GM19025 (cell line): ENCODE measurements at regions not wholly inside any gene's neighbourhood (a gene's known extent, or its start where the extent isn't known, plus 50 kb on each side); places are given as distances from the start of the nearest gene placed in this dataset.

Experiments used
- ATAC-seq: cut with Tn5 transposase; IDR thresholded peaks from one replicate; pipeline ENCODE4 v1.9.1; 2021; ENCODE audit warnings: mild to moderate bottlenecking, low read depth, moderate library complexity; ENCODE audit not compliant: unreplicated experiment

DNA sequence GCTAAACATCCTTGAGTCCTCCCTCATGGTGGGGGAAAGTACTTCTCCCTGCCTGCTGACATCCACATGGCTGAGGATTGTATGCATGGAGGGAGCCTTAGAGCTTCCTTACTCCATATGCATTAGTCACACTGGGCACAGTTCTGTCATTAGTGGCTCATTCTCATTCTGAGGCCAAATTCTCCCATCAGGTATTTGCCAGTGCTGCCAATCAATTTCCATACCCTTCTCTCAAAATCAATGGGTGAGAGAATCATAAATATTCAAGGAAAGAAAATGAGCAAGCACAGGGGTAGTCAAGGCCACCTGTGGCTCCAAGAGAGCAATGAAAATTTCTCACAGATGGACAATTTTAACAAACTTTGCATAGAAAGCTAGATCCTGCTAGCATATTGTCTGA, 422.6 kb upstream of the SETBP1 start:
- no peak for ATAC-seq

DNA sequence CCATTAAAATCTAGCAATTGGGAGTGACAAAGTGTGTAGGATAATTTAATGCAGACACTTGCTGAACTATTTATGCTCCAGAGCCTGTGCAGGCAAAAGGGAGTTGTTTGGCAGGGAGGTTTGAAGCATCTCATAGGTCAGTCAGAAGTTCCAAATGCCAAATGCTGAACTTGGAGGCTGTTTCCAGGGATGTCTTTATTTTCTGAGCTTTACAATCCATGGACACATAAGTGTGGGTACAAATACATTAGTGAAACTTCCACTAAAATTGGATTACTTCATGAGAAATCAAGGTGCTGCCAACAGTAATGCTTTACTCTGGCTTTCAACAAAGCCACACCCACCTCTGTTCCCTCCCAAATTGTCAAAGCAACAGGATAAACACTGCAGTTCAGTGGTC, 422.1 kb upstream of the SETBP1 start:
- no peak for ATAC-seq

DNA sequence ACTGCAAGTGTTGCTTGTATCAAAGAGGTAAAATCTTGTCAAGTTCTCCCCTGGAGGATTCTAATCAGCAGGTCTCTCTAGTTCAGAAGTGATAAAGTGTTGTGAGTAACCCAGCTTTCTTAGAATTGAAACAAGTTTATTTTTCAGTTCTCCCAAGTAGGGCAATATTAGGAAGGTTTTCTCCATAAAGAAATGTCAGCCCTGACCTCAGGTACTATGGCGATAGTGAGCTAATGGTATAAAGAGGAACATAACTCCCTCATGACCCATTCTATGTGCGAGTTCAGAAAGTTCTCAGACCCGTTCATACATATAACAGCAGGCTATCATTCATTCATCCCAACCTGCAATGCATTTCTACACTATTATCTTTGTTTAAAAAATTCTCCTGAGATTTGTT, 421.1 kb upstream of the SETBP1 start:
- ATAC-seq = no peak

DNA sequence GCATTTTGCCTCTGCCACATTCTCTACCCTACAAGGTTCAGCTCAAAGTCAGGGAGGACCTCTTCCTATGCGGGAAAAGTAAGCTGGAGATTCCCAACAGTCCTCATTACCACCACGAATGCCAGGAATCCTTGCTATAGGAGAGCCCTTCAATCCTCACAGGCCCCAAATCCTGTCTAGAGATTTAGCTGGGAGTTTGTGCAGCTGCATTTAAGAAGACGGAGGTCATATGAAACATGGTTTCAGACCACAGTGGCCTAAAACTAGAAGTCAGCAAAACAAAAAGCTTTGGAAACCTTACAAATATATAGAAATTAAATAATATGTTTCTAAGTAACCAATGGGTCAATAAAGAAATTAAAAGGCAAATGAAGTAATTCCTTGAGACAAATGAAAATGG, 415.3 kb upstream of the SETBP1 start:
- ATAC-seq = no peak

DNA sequence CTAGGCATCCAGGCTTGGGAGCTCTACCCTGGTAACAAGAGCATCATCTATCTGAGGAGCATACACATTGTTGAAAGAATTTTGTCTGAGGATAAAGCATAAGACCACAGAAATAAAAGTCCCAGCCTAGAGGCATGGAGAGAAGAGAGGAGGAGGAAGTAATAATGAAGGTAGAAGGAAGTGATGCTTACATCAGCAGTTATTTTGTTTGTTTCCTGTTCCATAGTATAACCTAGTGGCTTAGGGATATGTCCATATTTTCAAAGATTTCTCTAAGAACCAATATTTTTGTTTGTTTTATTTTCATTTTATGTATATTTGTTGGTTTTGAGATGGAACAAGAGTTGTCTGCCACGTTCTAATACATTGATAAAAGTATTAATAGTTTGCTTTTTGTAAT, 407.4 kb upstream of the SETBP1 start:
- no peak for ATAC-seq

DNA sequence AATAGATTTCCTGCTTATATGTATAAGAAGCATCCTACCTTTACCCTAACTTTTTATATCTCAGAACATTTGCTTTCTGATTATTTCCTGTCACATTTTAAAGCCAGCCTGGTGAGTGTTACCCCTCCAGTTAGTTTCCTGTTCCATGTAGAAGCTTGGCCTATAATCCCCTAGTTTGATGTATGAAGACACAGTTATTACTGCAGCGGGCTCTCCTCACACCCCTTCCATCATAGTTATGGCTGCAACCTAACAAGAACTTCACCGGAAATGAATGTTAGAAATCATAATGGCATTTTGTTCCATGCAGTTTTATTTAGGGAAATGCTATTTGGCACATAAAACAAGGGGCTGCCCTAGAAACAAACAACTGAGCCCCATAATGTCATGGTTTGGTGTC, 400.2 kb upstream of the SETBP1 start:
- ATAC-seq = no peak

DNA sequence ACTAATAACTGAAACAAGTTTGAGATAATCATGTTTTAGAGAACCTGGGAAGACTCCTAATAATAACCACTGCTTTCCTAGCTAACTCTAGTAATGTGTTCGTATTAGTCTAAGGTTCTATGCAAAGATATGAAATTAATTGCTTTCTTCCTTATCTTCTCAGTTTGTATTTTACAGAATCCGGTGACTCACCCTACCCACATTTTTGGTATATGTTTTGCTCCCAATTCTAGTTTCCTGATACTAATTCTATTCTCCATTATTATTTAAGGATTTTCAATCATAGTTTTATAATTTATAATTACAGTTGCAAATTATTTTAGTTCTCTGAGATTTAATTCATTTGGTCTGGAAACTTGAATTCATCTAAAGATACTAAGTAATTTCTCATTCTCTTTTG, 394.6 kb upstream of the SETBP1 start:
- no peak for ATAC-seq

DNA sequence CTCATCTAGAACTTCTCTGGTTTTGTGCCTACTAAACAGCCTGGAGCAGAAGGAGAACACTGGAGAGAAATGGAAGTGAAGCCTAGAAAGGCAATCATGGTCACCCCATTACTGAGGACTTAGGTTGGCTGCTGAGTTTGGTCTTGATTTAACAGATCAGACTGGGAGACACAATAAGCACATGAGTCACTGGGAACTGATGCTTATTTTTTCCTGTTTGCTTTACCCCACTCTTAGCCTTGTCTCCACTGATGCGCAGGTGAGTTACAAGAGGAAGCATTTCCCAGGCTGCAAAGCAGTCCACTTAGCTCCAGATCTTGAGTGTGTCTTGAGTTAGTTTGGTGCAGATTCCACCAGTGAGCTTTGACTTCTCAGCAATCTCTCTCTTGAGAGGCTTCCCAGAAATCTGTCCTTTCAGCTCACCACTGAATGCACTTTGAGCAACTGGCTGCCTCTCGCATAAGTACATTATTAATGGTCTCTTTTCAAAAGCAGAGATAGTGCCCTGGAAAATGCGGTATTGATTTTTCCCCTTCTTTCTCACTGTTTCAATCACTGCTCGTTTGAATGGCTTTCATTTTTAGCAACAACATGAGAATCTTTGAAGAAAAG, 390.2 kb upstream of the SETBP1 start:
- ATAC-seq = no peak

DNA sequence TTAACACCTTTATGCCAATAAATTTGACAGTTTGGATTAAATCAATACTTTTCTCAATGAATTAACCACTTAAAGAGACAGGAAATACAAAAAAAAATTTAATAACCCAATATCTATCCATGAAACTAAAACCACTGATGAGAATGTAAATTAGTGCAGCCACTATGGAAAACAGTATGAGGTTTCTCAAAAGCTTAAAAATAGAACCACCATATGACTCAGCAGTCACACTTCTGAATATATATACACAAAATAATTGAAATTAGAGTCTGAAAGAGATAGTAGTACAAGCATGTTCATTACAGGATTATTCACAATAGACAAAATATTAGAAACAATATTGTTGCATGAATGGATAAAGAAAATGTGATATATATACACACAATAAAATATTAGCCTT, 382.1 kb upstream of the SETBP1 start:
- ATAC-seq = no peak

DNA sequence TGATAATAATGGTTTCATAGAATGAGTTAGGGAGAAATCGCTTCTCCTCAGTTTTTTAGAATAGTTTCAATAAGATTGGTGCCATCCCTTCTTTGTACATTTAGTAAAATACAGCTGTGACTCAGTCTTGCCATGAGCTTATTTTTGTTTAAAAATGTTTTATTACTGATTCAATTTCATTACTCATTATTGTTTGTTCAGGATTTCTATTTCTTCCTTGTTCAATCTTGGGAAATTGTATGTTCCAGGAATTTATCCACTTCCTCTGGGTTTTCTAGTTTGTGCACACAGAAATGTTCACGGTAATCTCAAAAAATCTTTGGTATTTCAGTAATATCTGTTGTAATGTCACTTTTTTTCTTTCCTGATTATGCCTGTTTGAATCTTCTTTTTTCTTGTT, 371.5 kb upstream of the SETBP1 start:
- no peak for ATAC-seq

DNA sequence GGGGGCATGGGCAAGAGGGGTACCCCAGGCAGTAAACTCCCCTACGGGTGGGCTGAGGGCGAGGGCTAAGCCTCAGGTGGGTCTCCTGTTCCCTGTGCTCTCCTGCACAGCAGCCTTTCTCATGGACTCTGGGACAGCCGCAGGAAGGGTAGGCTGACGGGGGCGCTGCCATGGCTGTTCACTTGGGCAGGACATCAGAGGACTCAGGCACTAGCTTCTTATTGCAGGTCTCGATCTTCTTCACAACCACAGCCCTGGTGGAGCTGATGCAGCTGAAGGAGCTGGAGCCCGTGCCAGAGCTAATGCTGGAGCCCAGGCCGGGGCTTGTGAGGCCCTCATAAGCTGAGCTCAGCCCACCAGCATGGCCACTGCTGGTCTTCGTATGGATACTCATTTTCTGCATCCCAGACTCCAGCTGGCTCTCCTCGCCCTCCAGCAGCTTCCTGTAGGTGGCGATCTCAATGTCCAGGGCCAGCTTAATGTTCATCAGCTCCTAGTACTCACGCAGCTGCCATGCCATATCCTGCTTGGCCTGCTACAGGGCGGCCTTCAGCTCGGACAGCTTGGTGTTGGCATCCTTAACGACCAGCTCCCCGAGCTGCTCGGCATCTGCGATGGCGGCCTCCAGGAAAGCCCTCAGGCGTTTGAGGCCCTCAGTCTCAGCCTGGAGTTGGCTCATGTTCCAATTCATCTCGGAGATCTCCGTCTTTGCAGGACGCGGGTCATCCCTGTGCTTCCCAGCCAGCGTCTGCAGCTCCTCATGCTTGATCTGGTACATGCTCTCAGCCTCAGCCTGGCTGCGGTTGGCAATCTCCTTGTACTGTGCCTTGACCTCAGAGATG, 359.8 kb upstream of the SETBP1 start:
- no peak for ATAC-seq

DNA sequence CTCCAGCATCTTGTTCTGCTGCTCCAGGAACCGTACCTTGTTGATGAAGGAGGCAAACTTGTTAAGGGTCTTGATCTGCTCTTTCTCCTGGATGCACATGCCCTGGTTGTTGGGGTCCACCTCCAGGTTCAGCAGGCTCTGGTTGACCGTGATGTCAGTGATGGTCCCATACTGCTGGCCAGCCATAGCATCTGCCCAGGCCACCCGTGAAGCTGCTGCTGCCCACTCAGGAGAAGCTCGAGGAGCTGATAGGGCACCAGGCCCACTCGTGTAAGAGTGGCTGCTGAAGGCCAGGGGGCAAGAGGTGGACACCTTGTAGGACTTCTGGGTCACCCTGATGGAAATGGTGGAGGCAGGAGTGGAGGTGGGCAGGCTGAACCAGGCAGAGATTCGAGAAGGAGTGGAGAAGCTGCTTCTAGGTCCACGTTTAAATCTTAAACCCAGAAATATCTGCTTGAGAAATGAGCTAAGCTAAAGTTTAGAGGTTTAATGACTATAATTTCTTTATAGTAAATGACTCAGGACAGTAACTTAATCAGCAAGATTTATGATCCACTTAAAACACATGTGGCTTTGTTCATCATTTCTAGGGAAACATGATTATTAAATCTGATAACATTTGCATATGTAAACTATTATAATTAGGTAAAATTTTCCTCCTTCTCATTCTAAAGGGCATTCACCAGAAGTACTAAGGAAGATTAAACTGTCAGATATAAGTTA, 358.7 kb upstream of the SETBP1 start:
- no peak for ATAC-seq

DNA sequence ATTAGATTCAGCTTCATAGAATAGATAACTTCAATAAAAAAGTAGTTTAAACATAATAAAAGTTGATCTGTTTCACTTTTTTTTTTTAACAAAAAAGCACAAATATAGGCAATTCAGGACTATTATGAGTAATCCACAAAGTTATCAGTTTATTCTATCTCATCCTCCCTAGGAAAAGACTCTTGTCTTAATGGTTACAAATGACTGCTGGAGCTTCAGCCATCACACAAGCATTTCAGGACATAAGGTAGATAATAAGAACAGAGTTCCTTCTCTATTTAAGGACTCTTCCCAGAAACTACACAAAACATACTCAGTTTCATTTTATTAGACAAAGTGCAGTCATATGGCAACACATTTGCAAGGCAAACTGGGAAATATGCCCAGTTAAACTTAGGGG, 357.6 kb upstream of the SETBP1 start:
- ATAC-seq = no peak

DNA sequence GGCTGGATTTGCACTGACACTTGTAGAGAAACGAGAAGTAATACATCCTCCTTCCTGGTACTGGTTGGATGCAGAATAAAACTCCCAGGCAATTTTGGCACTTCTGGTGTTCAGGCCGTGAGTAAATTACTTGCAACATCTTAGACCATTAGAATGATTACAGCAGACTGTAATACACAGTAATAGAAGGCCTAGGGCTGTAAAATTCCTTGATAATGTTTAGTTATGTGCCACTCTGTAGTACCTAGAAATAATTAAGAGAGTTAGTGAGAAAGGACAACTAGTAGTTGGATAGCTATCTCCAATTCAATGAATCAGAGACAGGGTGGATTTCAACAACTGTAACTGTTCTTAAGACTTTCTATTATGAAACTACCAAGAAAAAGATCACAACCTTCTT, 356.3 kb upstream of the SETBP1 start:
- ATAC-seq = no peak

DNA sequence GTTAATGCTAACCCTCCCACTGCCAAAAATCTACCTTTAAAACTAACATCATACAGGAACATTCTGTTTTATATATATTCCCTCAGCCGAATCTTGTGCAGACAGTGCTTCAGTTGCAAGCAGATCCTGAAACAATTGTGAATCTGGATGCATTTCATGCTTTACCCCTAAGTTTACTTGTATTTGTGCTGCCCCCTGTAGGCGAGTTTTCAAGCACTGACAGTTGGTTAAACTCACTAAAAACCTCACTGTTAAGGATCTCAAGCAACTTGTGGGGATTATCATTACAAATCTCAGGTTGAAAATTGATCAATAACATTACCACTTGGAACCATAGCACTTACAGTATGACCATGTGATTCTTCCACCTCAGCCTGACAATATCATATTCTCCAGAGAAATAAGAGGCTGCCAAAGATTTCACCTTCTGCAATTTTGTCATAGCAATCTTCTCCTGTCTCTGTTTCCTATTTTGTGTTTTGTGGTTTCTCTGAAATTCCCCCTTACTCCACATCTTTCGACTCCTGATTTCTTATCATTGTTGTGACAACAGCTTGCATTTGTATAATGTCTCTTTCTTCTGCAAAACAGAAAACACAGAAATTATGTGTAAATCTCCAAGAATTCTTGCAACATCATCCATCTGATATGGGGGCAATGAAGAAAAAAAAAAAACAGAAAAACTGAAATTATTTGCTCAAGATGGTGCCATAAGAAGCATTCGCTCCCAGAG, 354.6 kb upstream of the SETBP1 start:
- ATAC-seq = no peak

DNA sequence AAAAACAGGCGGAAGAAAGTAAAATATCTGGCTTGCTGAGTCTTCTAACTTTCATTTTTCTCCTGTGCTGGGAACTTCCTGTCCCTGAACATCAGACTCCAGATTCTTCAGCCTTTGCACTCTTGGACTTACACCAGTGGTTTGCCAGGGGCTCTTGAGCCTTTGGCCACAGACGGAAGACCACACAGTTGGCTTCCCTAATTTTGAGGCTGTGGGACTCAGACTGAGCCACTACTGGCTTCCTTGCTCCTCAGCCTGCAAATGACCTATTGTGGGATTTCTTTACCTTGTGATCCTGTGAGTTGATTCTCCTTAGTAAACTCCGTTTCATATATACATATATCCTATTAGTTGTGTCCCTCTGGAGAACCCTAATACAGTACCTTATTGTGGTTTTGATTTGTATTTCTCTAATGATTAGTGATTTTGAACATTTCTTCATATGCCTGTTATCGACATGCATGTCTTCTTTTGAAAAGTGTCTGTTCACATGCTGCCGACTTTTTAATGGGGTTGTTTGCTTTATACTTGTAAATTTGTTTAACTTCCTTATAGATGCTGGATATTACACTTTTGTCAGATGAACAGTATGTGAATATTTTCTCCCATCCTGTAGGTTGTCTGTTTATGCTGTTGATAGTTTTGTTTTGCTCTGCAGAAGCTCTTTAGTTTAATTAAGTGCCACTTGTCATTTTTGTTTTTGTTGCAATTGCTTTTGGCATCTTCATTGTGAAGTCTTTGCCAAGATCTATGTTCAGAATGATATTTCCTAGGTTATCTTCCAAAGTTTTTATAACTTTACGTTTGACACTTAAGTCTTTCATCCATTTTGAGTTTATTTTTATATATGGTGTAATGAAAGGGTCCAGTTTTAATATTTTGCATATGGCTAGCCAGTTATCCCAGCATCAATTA, 348.8 kb upstream of the SETBP1 start:
- no peak for ATAC-seq

DNA sequence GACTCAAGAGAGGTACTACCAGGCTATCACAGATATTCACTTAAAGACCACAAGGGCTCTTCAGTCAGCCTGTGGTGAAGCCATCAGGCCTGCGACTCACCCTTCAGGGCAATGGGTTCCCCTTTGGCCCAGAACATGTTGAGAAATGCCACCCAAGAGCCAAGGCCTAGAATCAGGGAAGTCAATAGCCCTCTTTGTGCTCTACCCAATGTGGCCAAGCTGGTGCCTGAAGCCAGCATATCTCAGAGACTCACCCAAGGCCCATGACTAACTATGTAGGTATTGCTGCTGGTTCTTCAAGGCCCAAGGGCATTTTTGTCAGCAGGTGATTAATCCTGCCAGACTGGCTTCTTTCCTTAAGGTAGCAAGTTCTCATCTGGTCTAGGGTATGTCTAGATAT, 338.9 kb upstream of the SETBP1 start:
- ATAC-seq = no peak

DNA sequence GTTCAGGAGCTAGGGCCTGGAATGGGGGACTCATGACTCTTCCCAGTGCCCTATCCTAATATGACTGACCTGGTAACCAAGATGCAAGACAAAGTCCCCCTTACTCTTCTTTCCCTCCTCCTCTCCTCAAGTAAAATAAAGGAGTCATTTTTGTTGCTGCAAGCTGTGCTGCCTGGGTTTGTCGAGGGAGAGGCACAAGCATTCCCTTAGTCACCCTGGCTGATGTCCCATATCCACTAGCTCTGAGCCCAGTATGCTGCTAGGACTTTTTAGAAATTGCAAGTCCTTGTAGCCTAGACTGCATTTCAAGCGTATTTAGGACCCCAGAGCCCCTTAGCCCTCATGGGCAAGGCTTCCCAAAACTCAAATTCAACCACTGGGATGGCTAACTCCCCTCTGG, 338.5 kb upstream of the SETBP1 start:
- no peak for ATAC-seq

DNA sequence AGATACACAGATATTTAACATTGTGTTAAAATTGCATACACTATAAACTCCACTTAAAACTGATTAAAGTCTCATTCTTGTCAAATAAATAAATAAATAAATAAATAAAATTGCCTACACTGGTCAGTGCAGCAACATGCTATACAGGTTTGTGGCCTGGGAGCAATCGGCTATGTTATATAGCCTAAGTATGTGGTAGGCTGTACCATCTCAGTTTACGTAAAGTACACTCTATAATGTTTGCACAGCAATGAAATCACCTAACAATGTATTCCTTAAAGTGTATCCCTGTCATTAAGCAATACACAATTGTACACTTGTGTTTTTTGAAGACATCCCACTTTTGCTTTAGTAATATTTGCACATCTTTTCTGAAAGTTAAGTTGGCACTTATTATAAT, 337.7 kb upstream of the SETBP1 start:
- no peak for ATAC-seq

DNA sequence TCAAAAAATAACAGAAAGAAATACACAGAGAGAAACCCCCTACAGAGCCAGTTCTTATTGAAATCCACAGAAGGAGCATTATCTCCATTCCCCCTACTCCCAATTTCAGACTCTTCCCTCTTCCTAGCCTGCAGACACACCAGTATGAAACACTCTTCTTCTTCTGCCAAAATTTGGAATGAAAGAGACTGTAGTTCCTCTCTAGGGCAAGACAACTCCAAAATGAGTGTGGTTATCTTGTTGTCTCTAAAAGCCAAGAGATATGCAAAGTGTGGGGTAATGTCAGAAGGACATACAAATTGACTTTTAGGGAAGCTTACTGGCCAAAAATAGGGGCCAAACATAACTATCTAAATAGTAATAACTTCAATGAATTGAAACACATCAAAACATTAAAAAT, 337.1 kb upstream of the SETBP1 start:
- no peak for ATAC-seq
